Glomerular visceral epithelial cell (primary cell): ENCODE measurements at regions not wholly inside any gene's neighbourhood (a gene's known extent, or its start where the extent isn't known, plus 50 kb on each side); places are given as distances from the start of the nearest gene placed in this dataset.

ENCODE experiments used
- DNase-seq: peaks from one replicate; pipeline ENCODE4 v3.0.0-alpha.2; 2016; ENCODE audit errors: extremely low spot score

DNA sequence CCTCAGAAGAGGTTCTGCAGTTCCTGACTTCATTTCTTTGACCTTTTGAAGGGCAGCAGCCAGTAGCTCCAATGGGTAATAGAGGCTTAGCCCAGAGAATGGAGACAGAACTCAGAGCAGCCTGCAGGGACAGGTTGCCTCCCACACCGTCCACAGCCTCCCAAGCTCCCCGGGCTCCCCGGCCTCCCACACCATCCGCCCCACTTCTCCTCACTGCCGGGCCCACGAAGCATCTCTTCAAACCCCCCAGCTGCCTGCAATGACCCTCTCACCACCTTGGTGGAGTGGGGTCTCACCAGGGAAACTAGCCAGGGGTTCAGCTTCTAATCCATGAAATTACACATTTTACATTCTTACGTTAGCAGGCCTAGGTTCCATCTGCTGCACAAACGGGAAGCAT is 652.0 kb upstream of the SALL3 start:
- DNase-seq, result no peak

DNA sequence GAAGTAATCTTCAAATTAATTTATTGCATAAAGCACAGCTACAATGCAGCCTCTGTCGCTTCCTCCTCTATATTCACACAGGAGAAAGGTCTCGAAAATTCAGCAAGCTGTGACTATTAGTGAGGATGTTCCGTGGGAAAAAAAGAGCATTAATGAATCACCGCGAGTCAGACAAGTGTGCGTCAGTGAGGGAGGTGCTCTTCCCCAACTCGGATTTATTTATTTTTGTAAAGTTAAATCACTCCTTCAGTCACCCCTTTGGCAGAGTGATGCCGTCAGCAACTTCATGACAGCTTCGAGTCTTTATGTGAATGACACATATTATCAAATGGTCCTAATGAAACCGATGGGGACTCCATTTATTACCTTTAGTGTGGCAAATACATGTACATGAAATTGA is 648.9 kb upstream of the SALL3 start:
- DNase-seq, result no peak

GRCh38 chr18:78352910-78353309 is 626.7 kb upstream of the SALL3 start:
- no peak for DNase-seq

GRCh38 chr18:78362198-78362597 is 617.4 kb upstream of the SALL3 start:
- DNase-seq, result no peak

- no peak for DNase-seq
These were observed 615.8 kb upstream of the SALL3 start for GRCh38 chr18:78363556-78364387.

- no peak for DNase-seq
These were observed 615.1 kb upstream of the SALL3 start for GRCh38 chr18:78364388-78364960.

- DNase-seq, result no peak
These were observed 611.6 kb upstream of the SALL3 start for GRCh38 chr18:78367996-78368395.

DNA sequence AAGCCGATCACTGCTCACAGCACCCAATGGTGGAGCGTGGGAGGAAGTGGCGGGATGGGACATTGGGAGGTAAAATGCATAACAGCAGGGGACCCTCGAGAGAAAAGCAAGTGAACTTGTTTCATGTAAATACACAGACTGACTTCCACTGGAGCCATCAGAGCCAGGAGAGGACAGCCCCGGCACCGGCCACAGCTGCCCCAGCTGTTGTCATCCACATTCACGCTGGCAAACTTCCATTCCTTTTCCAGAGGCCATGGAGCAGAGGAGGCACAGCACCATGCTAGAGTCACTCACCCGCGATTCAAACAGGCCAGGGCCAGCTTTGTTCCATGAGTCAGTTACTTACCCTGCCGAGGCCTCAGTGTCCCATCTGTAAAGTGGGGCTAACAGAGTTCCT is 610.9 kb upstream of the SALL3 start:
- no peak for DNase-seq

- DNase-seq, result no peak
These were observed 603.6 kb upstream of the SALL3 start for GRCh38 chr18:78376046-78376445.

DNA sequence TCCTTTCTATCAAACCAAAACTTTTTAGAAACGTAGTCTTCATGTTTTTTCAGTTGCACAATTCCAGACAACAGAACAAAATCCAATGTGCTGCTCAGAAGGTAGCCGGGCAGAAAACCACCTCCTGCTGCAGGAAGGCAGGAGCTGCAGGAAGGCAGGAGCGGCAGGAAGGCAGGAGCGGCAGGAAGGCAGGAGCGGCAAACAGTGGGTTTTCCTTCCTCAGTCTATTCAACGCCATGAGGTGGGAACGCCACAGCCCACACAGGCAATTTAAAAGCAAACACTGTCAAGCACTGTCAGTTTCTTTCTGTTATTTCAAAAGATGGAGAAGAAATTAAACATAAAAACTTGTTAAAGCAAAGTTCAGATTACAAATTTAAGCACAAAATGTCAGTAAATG is 601.2 kb upstream of the SALL3 start:
- DNase-seq, result no peak

DNA sequence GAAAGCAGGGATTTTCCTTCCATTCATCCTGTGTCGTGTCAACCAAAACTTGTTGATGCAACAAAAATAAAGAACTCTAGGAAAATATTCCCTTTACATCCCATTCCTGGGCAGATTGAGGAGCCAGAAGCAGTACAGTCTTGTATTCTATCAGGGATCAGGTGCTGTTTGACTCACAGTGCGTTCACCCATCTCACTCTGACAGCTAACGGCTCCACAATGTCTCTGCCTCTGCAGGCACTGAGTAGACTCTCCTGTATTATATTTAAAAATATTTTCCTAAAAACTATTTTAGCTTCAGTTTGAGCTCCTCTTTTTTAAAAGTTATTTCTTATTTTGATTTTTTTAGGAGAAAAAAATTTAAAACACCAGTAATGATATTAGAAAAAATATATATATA is 600.6 kb upstream of the SALL3 start:
- DNase-seq, result no peak

- no peak for DNase-seq
These were observed 589.2 kb upstream of the SALL3 start for GRCh38 chr18:78390348-78390951.

DNA sequence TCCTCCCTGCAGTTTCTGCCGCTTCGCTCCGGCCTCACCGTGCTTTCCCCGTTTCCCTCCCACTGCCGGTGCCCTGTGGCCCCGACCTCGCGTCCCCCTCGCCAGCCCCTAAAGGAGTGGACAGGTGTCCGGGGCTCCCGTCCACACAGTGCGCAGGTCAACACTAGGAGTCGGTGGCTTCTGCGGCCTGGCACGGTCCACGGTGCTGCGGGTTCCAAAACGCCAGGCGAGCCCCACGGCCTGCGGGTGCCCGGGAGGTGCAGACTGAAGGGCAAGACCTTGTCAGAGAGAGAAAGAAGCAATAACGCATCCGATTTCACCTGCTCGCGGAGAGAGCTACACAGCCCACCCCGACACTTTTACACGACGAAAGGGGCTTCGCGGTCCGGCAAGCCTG is 588.7 kb upstream of the SALL3 start:
- DNase-seq, result no peak

- DNase-seq, result no peak
These were observed 586.3 kb upstream of the SALL3 start for GRCh38 chr18:78393086-78393862.

DNA sequence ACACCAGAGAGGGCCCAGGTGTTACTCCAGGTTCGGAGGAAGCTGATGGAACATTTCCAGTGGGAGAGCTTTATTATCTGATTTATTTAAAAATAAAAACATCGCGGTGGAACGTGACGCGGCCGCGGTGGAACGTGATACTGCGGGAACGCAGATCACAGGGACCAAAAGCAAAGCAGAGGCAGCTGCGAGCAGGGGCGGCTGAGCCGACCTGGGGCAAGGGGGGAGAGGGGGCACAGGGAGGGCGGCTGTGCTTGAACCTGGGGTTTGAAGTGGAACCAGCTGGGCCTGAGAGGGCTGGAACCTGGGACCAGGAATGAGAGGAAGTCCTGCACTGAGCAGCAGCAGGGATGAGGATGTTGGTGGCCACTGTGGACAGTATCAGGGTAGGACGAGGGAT is 583.5 kb upstream of the SALL3 start:
- DNase-seq, result no peak

GRCh38 chr18:78396756-78397155 is 582.9 kb upstream of the SALL3 start:
- no peak for DNase-seq

DNA sequence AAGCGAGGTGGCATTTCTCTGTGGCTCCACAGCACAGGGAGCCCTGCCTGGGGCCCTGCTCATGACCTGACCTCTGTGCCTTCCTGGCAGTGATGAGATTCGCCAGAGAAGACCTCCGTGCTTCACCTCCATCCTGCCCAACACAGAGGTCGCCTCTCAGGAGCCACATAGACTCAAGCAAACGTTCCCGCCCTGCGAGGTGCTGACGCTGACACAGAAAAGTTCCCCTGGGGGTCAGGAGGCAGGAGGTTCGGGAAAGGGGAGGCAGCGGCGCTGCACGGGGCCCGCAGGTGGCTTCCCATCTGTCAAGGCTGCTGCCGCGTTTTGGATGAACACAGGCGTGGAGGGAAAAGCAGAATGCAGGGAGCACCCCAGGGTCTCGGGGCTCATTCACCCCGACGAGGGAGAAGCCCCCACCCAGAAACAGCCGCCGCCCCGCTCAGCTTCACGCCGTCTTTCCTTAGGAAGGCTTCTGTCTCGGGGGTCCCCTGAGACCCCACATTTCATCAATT is 579.6 kb upstream of the SALL3 start:
- no peak for DNase-seq

GRCh38 chr18:78402440-78402839 is 577.2 kb upstream of the SALL3 start:
- DNase-seq, result no peak

- no peak for DNase-seq
These were observed 576.7 kb upstream of the SALL3 start for GRCh38 chr18:78402966-78403365.

DNA sequence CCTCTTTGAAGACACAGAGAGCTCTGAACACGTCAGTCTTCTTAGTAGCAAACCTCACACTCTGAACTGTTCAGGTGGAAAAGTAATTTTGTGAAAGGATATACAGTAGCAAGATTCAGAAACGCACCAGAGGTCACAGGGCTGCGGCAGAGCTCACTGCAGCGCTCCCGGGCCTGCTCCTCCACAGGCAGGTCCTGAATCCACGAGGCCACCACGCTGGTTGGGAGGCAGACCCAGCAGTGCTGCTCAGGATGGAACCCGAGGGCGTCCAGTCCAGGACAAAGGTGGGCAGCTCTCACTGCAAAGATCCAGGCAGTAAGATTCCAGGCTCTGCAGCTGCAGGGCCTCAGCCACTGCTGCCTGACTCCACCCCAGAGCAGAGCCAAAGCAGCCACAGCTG is 576.2 kb upstream of the SALL3 start:
- no peak for DNase-seq

- no peak for DNase-seq
These were observed 573.9 kb upstream of the SALL3 start for GRCh38 chr18:78405763-78406162.

DNA sequence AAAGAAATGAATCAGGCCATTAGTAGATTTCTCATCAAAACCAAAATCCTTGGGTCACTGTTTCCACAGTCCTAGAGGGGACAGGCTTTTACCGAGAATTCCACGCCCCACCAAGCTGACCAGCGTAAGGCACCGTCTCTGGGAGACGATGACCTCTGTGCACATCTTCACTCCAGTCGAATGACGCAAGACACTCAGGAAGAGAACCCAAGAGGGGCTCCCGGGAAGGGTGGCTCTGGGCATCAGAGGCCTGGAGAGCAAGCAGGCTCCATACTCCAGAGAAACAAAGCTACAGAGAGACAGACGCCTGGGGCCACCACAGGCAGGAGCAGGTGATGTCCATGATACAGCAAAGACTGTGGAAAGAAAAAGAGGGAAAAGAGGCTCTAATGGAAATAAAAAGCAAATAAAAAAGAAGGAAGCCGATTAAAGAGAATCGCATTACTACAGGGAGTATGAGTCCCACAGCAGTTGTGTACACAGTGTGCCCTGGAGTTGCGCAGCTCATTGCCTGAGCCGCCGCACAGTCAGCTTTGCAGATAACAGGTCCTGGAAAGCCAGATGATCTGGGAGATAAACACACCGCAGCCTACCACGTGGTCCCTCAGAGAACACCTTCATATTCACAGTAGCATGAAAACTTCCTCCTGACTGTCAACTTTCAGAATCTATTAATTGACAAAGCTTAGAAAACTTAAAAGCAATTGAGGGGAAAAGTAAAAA is 572.7 kb upstream of the SALL3 start:
- no peak for DNase-seq
